B cell (primary cell): ENCODE measurements at regions not wholly inside any gene's neighbourhood (a gene's known extent, or its start where the extent isn't known, plus 50 kb on each side); places are given as distances from the start of the nearest gene placed in this dataset.

ENCODE experiments used
- ATAC-seq: fragments of 200-7000 bp; cut with Tn5 transposase; one replicate; pipeline ENCODE4 v1.10.0; 2021; ENCODE audit warnings: low read depth, mild to moderate bottlenecking, moderate number of reproducible peaks, moderate library complexity
- CTCF ChIA-PET: fragments of 350-600 bp; sonication (Branson Sonifier 250); formaldehyde crosslinking; loops from one replicate; lab custom pipeline; 2021; ENCODE audit warnings: antibody characterized with exemption, inconsistent platforms; lab: Charles Lee
- POLR2A ChIA-PET: fragments of 350-600 bp; sonication (Branson Sonifier 250); formaldehyde crosslinking; loops from one replicate; lab custom pipeline; 2021; ENCODE audit warnings: antibody characterized with exemption; lab: Charles Lee
- DNase-seq: peaks from one replicate; pipeline ENCODE4 v3.0.0; 2013
- H2AFZ ChIP-seq: 2 replicates; pipeline ENCODE4 v1.6.1; 2012; ENCODE audit warnings: mild to moderate bottlenecking, low read depth, low read length; ENCODE audit not compliant: insufficient read depth, poor library complexity, severe bottlenecking
- H3K27ac ChIP-seq, 2 donors: 1 replicate in 1 of 2; 2 replicates in 1 of 2; pipeline ENCODE4 v1.5.1; 2012 to 2013; ENCODE audit warnings: low read length in 2 of 2, mild to moderate bottlenecking in 2 of 2, moderate library complexity in 1 of 2
- H3K27me3 ChIP-seq, 4 experiments: fragments of 200-600 bp in 1 of 4; sonication (generic) in 1 of 4; replicated peaks in 1 of 4; 1 replicate in 2 of 4; 2 replicates in 2 of 4; pipeline versions ENCODE4 v1.6.1 to v1.7.0; 2013 to 2016; ENCODE audit warnings: low read length in 3 of 4, mild to moderate bottlenecking in 2 of 4, mixed read lengths in 1 of 4, moderate library complexity in 1 of 4; ENCODE audit not compliant: insufficient read depth in 4 of 4, control insufficient read depth in 3 of 4; ENCODE audit errors: control extremely low read depth in 1 of 4
- H3K36me3 ChIP-seq, 2 experiments: replicated peaks in 1 of 2; 1 replicate in 1 of 2; 2 replicates in 1 of 2; pipeline versions ENCODE4 v1.6.1 to v1.7.1; 2013; ENCODE audit warnings: low read length in 1 of 2; ENCODE audit not compliant: insufficient read depth in 2 of 2, control insufficient read depth in 1 of 2; ENCODE audit errors: control extremely low read depth in 1 of 2, extremely low read depth in 1 of 2
- H3K4me1 ChIP-seq, 2 donors: fragments of 200-600 bp in 1 of 2; sonication (generic) in 1 of 2; 1 replicate in 1 of 2; 2 replicates in 1 of 2; pipeline versions ENCODE4 v1.5.1 to v1.6.1; 2013 to 2017; ENCODE audit warnings: low read length in 2 of 2; ENCODE audit not compliant: control insufficient read depth in 2 of 2, insufficient read depth in 2 of 2
- H3K4me2 ChIP-seq: replicated peaks from 2 replicates; pipeline ENCODE3; 2012; ENCODE audit warnings: mild to moderate bottlenecking, low read depth, low read length; ENCODE audit not compliant: poor library complexity, severe bottlenecking
- H3K4me3 ChIP-seq, 5 experiments: fragments of 200-600 bp in 1 of 5; sonication (generic) in 1 of 5; 1 replicate in 3 of 5; 2 replicates in 2 of 5; pipeline versions ENCODE4 v1.5.1 to v1.7.0; 2011 to 2016; ENCODE audit warnings: low read length in 4 of 5, mild to moderate bottlenecking in 4 of 5, low read depth in 2 of 5, control low read depth in 1 of 5, moderate library complexity in 1 of 5; ENCODE audit not compliant: insufficient read depth in 1 of 5; ENCODE audit errors: control extremely low read depth in 1 of 5, extremely low read depth in 1 of 5
- H3K79me2 ChIP-seq: fragments of 200-600 bp; sonication (generic); one replicate; pipeline ENCODE4 v1.6.0; 2016; ENCODE audit warnings: low read length; ENCODE audit not compliant: control insufficient read depth, insufficient read depth
- H3K9ac ChIP-seq: fragments of 200-600 bp; sonication (generic); 2 replicates; pipeline ENCODE4 v1.6.1; 2017; ENCODE audit warnings: mild to moderate bottlenecking, low read length, moderate library complexity
- H3K9me3 ChIP-seq, 3 donors: one replicate each; pipeline versions ENCODE4 v1.6.1 to v1.7.1; 2013; ENCODE audit warnings: low read length in 2 of 3; ENCODE audit not compliant: control insufficient read depth in 2 of 3, insufficient read depth in 1 of 3; ENCODE audit errors: control extremely low read depth in 1 of 3
- H4K20me1 ChIP-seq: 2 replicates; pipeline ENCODE4 v1.6.0; 2012; ENCODE audit warnings: mild to moderate bottlenecking, low read length; ENCODE audit not compliant: insufficient read depth, control insufficient read depth, poor library complexity, severe bottlenecking
- H3K27ac Mint-ChIP-seq: one replicate; pipeline ENCODE4 v1.8.0; 2021; ENCODE audit warnings: mixed read lengths
- H3K27me3 Mint-ChIP-seq: one replicate; pipeline ENCODE4 v1.8.0; 2021; ENCODE audit warnings: mixed read lengths
- H3K4me1 Mint-ChIP-seq: one replicate; pipeline ENCODE4 v1.8.0; 2021; ENCODE audit warnings: mixed read lengths
- H3K4me3 Mint-ChIP-seq: one replicate; pipeline ENCODE4 v1.8.0; 2021; ENCODE audit warnings: mixed read lengths
- H3K9me3 Mint-ChIP-seq: one replicate; pipeline ENCODE4 v1.8.0; 2022; ENCODE audit warnings: mixed read lengths; ENCODE audit not compliant: insufficient read depth
- EZH2 ChIP-seq: IDR thresholded peaks from 2 replicates; pipeline ENCODE4 v1.6.1; 2012; ENCODE audit warnings: borderline replicate concordance, low read depth, mild to moderate bottlenecking, moderate library complexity, low read length; ENCODE audit not compliant: insufficient read depth, poor library complexity, severe bottlenecking
- WGBS: methylation state at CpG from one replicate; pipeline ENCODE4 v1.1.5; 2013; ENCODE audit warnings: missing lambda C conversion rate; ENCODE audit not compliant: insufficient coverage; 5-methylcytosine and 5-hydroxymethylcytosine counted together
- intact Hi-C: fragments of 100-400 bp; cut with micrococcal nuclease; formaldehyde crosslinking; loops from one replicate; pipeline ENCODE4 v1.10.0; 2022
- TF ChIP-seq, protein P1 (sequence below): fragments of 200-600 bp; IDR thresholded peaks from one replicate; pipeline ENCODE4 v1.8.0; 2022; ENCODE audit warnings: antibody characterized with exemption, mild to moderate bottlenecking

DNA sequence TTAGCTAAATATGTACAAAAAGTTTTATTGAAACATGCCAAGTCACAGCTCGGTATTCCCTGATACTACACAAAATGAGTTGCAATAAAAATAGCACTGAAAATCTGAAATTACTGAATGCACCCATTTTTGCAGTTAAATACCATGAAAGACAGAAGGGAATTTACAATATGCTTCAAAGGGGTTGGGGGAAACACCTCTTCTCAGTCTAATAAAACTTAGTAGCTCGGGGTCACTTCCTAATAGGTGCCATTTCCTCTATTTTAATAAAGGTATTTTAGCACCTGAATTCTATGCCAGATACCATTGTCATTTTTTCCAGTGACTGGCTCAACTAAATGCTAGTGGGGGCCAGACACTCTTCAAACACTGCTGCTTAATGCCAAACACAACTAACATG lies 204.1 kb upstream of the MEF2C start:
- DNase-seq (no peak), ATAC-seq (no peak)
- Histone ChIP-seq H3K4me2 (no peak overlapping the region), H3K4me1 (peaks cover 0 to 5% of the 10 kb centered on the region in 2 donors), H3K27me3 (no peaks in the 10 kb centered on the region), H2AFZ (no peak overlapping the region), H3K9ac (no peak overlapping the region), H3K36me3 (no peaks in the 10 kb centered on the region), H3K27ac (no peak overlapping the region), H3K4me3 (no peak overlapping the region), H3K79me2 (no peaks in the 10 kb centered on the region), H4K20me1 (no peaks in the 10 kb centered on the region), H3K9me3 (no peaks in the 10 kb centered on the region)
- H3K4me1 Mint-ChIP-seq = peaks cover 13% of the 10 kb centered on the region
- no peaks in the 10 kb centered on the region for H3K9me3 Mint-ChIP-seq
- intact Hi-C loops = no loop called here
- ChIA-PET CTCF (interaction anchor here (1.3 kb wide), 1 partner anchor 43 kb away, joined by 3 read pairs; no protein-coding TSS in a partner anchor), POLR2A (no interaction called here)
- no peak overlapping the region for H3K27ac Mint-ChIP-seq
- no peak for TF ChIP-seq EZH2
- TF ChIP-seq, protein P1, sequence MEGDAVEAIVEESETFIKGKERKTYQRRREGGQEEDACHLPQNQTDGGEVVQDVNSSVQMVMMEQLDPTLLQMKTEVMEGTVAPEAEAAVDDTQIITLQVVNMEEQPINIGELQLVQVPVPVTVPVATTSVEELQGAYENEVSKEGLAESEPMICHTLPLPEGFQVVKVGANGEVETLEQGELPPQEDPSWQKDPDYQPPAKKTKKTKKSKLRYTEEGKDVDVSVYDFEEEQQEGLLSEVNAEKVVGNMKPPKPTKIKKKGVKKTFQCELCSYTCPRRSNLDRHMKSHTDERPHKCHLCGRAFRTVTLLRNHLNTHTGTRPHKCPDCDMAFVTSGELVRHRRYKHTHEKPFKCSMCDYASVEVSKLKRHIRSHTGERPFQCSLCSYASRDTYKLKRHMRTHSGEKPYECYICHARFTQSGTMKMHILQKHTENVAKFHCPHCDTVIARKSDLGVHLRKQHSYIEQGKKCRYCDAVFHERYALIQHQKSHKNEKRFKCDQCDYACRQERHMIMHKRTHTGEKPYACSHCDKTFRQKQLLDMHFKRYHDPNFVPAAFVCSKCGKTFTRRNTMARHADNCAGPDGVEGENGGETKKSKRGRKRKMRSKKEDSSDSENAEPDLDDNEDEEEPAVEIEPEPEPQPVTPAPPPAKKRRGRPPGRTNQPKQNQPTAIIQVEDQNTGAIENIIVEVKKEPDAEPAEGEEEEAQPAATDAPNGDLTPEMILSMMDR = no peak
- H3K27me3 Mint-ChIP-seq = no peaks in the 10 kb centered on the region
- no peak overlapping the region for H3K4me3 Mint-ChIP-seq
- no CpG with 5 or more reads among the region's 2 CpGs for WGBS

DNA sequence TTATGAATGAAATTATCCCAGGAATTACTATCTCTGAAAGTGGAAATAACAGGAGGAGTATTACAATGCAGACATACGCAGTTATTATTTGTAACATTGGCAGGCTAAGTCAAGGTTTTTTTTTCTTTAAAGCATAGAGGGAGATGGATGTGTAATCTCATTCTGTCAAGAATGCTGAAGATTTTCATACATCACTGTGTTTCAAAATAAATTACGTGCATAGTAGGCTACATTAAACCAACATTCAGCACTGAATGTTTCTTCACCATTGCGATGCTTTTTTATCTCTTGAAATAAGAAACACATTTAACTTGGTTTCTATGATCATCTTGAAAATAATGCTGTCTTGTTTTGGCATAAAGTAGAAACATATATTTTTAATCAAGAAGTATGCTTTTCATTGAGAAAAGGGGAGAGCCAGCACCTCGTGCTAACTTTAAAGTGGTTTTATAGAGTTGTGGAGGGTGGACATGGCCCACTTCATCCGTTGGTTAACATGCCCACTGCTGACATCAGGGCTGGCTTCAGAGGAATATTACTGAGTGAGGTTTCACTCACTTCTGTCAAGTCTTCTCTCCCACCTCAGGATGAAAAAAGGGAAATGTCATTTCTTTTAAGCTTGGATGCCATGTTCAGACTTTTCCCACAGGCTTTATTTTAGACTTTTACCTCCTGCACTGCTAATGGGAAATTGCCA lies 203.6 kb upstream of the MEF2C start:
- Histone ChIP-seq H3K4me3 (no peak overlapping the region), H4K20me1 (no peaks in the 10 kb centered on the region), H3K36me3 (no peaks in the 10 kb centered on the region), H3K79me2 (no peaks in the 10 kb centered on the region), H3K4me2 (no peak overlapping the region), H3K9ac (no peak overlapping the region), H2AFZ (no peak overlapping the region), H3K27me3 (no peaks in the 10 kb centered on the region), H3K9me3 (no peaks in the 10 kb centered on the region), H3K4me1 (peaks cover 1 to 8% of the 10 kb centered on the region in 2 donors), H3K27ac (no peak overlapping the region)
- WGBS = no CpG with 5 or more reads among the region's 5 CpGs
- no peak for DNase-seq
- ChIA-PET CTCF (interaction anchor here (1.3 kb wide), 1 partner anchor 43 kb away, joined by 3 read pairs; no protein-coding TSS in a partner anchor), POLR2A (no interaction called here)
- Mint-ChIP-seq H3K4me3 (no peak overlapping the region), H3K4me1 (peaks cover 15% of the 10 kb centered on the region), H3K27ac (no peak overlapping the region), H3K9me3 (no peaks in the 10 kb centered on the region), H3K27me3 (no peaks in the 10 kb centered on the region)
- ATAC-seq = no peak
- TF ChIP-seq, protein P1 = no peak
- intact Hi-C loops = no loop called here
